ENCODE measurements at regions not wholly inside any gene's neighbourhood (a gene's known extent, or its start where the extent isn't known, plus 50 kb on each side); places are given as distances from the start of the nearest gene placed in this dataset.
"Not testable (repeated sequence)": the region's sequence is repeated elsewhere in the genome, so short reads cannot be mapped to it uniquely, and the experiment has no call there.

GRCh38 chr4:32879913-32880312 lies 2159.7 kb downstream of the PCDH7 start:
- Histone ChIP-seq H3K36me3 (no peaks in the 10 kb centered on the region), H3K27ac (no peak overlapping the region), H3K4me1 (no peaks in the 10 kb centered on the region), H3K4me3 (no peak overlapping the region), H3K27me3 (no peaks in the 10 kb centered on the region), H3K9me3 (replicated peaks) (no peaks in the 10 kb centered on the region; the same call in 1 of the 2 replicates)
- no peak for DNase-seq

- Histone ChIP-seq H3K4me1 (no peaks in the 10 kb centered on the region), H3K36me3 (no peaks in the 10 kb centered on the region), H3K27me3 (no peaks in the 10 kb centered on the region), H3K4me3 (no peak overlapping the region), H3K9me3 (replicated peaks) (no peaks in the 10 kb centered on the region), H3K27ac (no peak overlapping the region)
- DNase-seq, result no peak
These were observed 2164.0 kb downstream of the PCDH7 start for GRCh38 chr4:32884198-32884597.

GRCh38 chr4:32890398-32890797 lies 2170.2 kb downstream of the PCDH7 start:
- H3K4me1 ChIP-seq, result no peaks in the 10 kb centered on the region
- H3K27ac ChIP-seq, result no peak overlapping the region
- H3K4me3 ChIP-seq, result no peak overlapping the region
- H3K27me3 ChIP-seq, result no peaks in the 10 kb centered on the region
- no peaks in the 10 kb centered on the region for H3K36me3 ChIP-seq
- H3K9me3 ChIP-seq (replicated peaks), result no peaks in the 10 kb centered on the region
- peak in 1 of 2 experiments; percentile 8 for DNase-seq

GRCh38 chr4:32909053-32909452 lies 2188.9 kb downstream of the PCDH7 start:
- Histone ChIP-seq H3K9me3 (replicated peaks) (no peaks in the 10 kb centered on the region), H3K4me3 (no peak overlapping the region), H3K36me3 (no peaks in the 10 kb centered on the region), H3K4me1 (no peaks in the 10 kb centered on the region), H3K27me3 (no peaks in the 10 kb centered on the region), H3K27ac (no peak overlapping the region)
- DNase-seq, result no peak

- H3K27me3 ChIP-seq, result no peaks in the 10 kb centered on the region
- H3K9me3 ChIP-seq (replicated peaks), result no peaks in the 10 kb centered on the region
- H3K36me3 ChIP-seq, result no peaks in the 10 kb centered on the region
- DNase-seq, result no peak
- no peaks in the 10 kb centered on the region for H3K4me1 ChIP-seq
- no peak overlapping the region for H3K4me3 ChIP-seq
- H3K27ac ChIP-seq, result no peak overlapping the region
These were observed 2189.6 kb downstream of the PCDH7 start for GRCh38 chr4:32909736-32910135.

- Histone ChIP-seq H3K4me1 (no peaks in the 10 kb centered on the region), H3K9me3 (replicated peaks) (no peaks in the 10 kb centered on the region), H3K4me3 (no peak overlapping the region), H3K27ac (no peak overlapping the region), H3K27me3 (no peaks in the 10 kb centered on the region), H3K36me3 (no peaks in the 10 kb centered on the region)
- no peak for DNase-seq
These were observed 2197.4 kb downstream of the PCDH7 start for GRCh38 chr4:32917586-32917985.

GRCh38 chr4:32929796-32930699 lies 2209.9 kb downstream of the PCDH7 start:
- no peaks in the 10 kb centered on the region for H3K4me1 ChIP-seq
- no peak overlapping the region for H3K4me3 ChIP-seq
- H3K9me3 ChIP-seq (replicated peaks), result no peaks in the 10 kb centered on the region
- H3K27ac ChIP-seq, result no peak overlapping the region
- no peak for DNase-seq
- no peaks in the 10 kb centered on the region for H3K36me3 ChIP-seq
- H3K27me3 ChIP-seq, result no peaks in the 10 kb centered on the region

GRCh38 chr4:32930700-32931099 lies 2210.5 kb downstream of the PCDH7 start:
- H3K27ac ChIP-seq, result no peak overlapping the region
- H3K27me3 ChIP-seq, result no peaks in the 10 kb centered on the region
- no peak for DNase-seq
- no peak overlapping the region for H3K4me3 ChIP-seq
- no peaks in the 10 kb centered on the region for H3K4me1 ChIP-seq
- no peaks in the 10 kb centered on the region for H3K9me3 ChIP-seq (replicated peaks)
- H3K36me3 ChIP-seq, result no peaks in the 10 kb centered on the region

- H3K27ac ChIP-seq, result no peak overlapping the region
- no peak overlapping the region for H3K4me3 ChIP-seq
- H3K36me3 ChIP-seq, result no peaks in the 10 kb centered on the region
- no peaks in the 10 kb centered on the region for H3K9me3 ChIP-seq (replicated peaks)
- no peak for DNase-seq
- H3K27me3 ChIP-seq, result no peaks in the 10 kb centered on the region
- no peaks in the 10 kb centered on the region for H3K4me1 ChIP-seq
These were observed 2211.3 kb downstream of the PCDH7 start for GRCh38 chr4:32931475-32931874.

- Histone ChIP-seq H3K9me3 (replicated peaks) (no peaks in the 10 kb centered on the region), H3K27ac (no peak overlapping the region), H3K4me3 (no peak overlapping the region), H3K36me3 (no peaks in the 10 kb centered on the region), H3K27me3 (no peaks in the 10 kb centered on the region), H3K4me1 (no peaks in the 10 kb centered on the region)
- no peak for DNase-seq
These were observed 2212.0 kb downstream of the PCDH7 start for GRCh38 chr4:32932156-32932555.

GRCh38 chr4:32939222-32939621 lies 2219.1 kb downstream of the PCDH7 start:
- not testable (repeated sequence) for H3K27ac ChIP-seq; H3K9me3 ChIP-seq (replicated peaks); DNase-seq; H3K36me3 ChIP-seq; H3K27me3 ChIP-seq; H3K4me3 ChIP-seq; H3K4me1 ChIP-seq

GRCh38 chr4:32950866-32951265 lies 2230.7 kb downstream of the PCDH7 start:
- no peak for DNase-seq
- Histone ChIP-seq H3K27ac (no peak overlapping the region), H3K4me3 (no peak overlapping the region), H3K9me3 (replicated peaks) (no peaks in the 10 kb centered on the region; the same call in 1 of the 2 replicates), H3K36me3 (no peaks in the 10 kb centered on the region), H3K27me3 (no peaks in the 10 kb centered on the region), H3K4me1 (no peaks in the 10 kb centered on the region; the same call in 1 of the 2 replicates)

- no peaks in the 10 kb centered on the region for H3K27me3 ChIP-seq
These were observed 2238.4 kb downstream of the PCDH7 start for GRCh38 chr4:32958586-32958985.

GRCh38 chr4:32962100-32962499 lies 2241.9 kb downstream of the PCDH7 start:
- no peaks in the 10 kb centered on the region for H3K36me3 ChIP-seq
- no peak for DNase-seq
- no peak overlapping the region for H3K27ac ChIP-seq
- H3K4me1 ChIP-seq, result no peaks in the 10 kb centered on the region
- no peak overlapping the region for H3K4me3 ChIP-seq
- no peaks in the 10 kb centered on the region for H3K27me3 ChIP-seq
- H3K9me3 ChIP-seq (replicated peaks), result no peaks in the 10 kb centered on the region

More at GRCh38 chr4:32958586-32958985, 2238.4 kb downstream of the PCDH7 start:
- DNase-seq, result peak in 1 of 2 experiments; percentile 4
- no peaks in the 10 kb centered on the region for H3K9me3 ChIP-seq (replicated peaks)
- H3K27ac ChIP-seq, result no peak overlapping the region
- H3K36me3 ChIP-seq, result no peaks in the 10 kb centered on the region
- no peak overlapping the region for H3K4me3 ChIP-seq
- H3K4me1 ChIP-seq, result no peaks in the 10 kb centered on the region; the same call in 1 of the 2 replicates

- Histone ChIP-seq H3K4me3 (no peak overlapping the region), H3K27me3 (no peaks in the 10 kb centered on the region), H3K9me3 (replicated peaks) (peaks cover 5% of the 10 kb centered on the region; the same call in 1 of the 2 replicates), H3K27ac (no peak overlapping the region), H3K36me3 (no peaks in the 10 kb centered on the region), H3K4me1 (no peaks in the 10 kb centered on the region; the same call in 1 of the 2 replicates)
- DNase-seq, result no peak
These were observed 2265.1 kb downstream of the PCDH7 start for GRCh38 chr4:32985256-32985655.

GRCh38 chr4:32986236-32986635 lies 2266.1 kb downstream of the PCDH7 start:
- no peak for DNase-seq
- no peaks in the 10 kb centered on the region for H3K27me3 ChIP-seq

More at GRCh38 chr4:32986236-32986635, 2266.1 kb downstream of the PCDH7 start:
- no peaks in the 10 kb centered on the region; the same call in 1 of the 2 replicates for H3K4me1 ChIP-seq
- H3K9me3 ChIP-seq (replicated peaks), result peaks cover 1% of the 10 kb centered on the region; the same call in 1 of the 2 replicates
- no peaks in the 10 kb centered on the region for H3K36me3 ChIP-seq
- H3K27ac ChIP-seq, result no peak overlapping the region
- no peak overlapping the region for H3K4me3 ChIP-seq
